ENCODE measurements at regions not wholly inside any gene's neighbourhood (a gene's known extent, or its start where the extent isn't known, plus 50 kb on each side); places are given as distances from the start of the nearest gene placed in this dataset.

GRCh38 chr12:28958553-28959195 is 190.4 kb upstream of the FAR2 start:
- ChIA-PET CTCF (no interaction called here), POLR2A (no interaction called here)
- no peak for TF ChIP-seq ZNF155 (tag by site-specific recombination; IDR thresholded peaks at IDR 0.05)
- TF ChIP-seq PRDM4 (tag by site-specific recombination; IDR thresholded peaks at IDR 0.05), result no peak
- no peak for TF ChIP-seq ZBTB7A (tag by site-specific recombination; IDR thresholded peaks at IDR 0.05; ENCODE audit: low read depth)
- TF ChIP-seq ZBTB11 (tag by site-specific recombination; conservative IDR thresholded peaks at IDR 0.05; ENCODE audit: low read depth), result no peak
- no peak for TF ChIP-seq ZNF391 (tag by site-specific recombination; IDR thresholded peaks at IDR 0.05; ENCODE audit: borderline replicate concordance, low read depth)
- no peak for TF ChIP-seq ZNF830 (tag by site-specific recombination; IDR thresholded peaks at IDR 0.05; ENCODE audit: low read depth)
- no peaks in the 10 kb centered on the region for H3K36me3 ChIP-seq (ENCODE audit: control insufficient read depth in 2 of 2, insufficient read depth in 1 of 2, low read length in 2 of 2)
- H3K4me1 ChIP-seq (ENCODE audit: control insufficient read depth, insufficient read depth, low read length), result no peaks in the 10 kb centered on the region
- no peak overlapping the region for H3K4me3 ChIP-seq (ENCODE audit: low read depth, low read length)
- no peak overlapping the region for H3K27ac ChIP-seq (ENCODE audit: extremely low read depth, low read depth, low read length)
- no peaks in the 10 kb centered on the region for H3K9me3 ChIP-seq (ENCODE audit: control insufficient read depth, insufficient read depth, low read depth, low read length)

- TF ChIP-seq ZSCAN30 (tag by site-specific recombination; IDR thresholded peaks at IDR 0.05), result no peak
- TF ChIP-seq PBX3 (CRISPR knock-in tag; IDR thresholded peaks at IDR 0.05), result no peak
- TF ChIP-seq ZNF596 (tag by site-specific recombination; IDR thresholded peaks at IDR 0.05), result no peak
- ChIA-PET POLR2A (no interaction called here), CTCF (interaction anchor here (1.5 kb wide), 1 partner anchor 996 kb away, joined by 3 read pairs; no protein-coding TSS in a partner anchor)
- H3K4me1 ChIP-seq (ENCODE audit: control insufficient read depth, insufficient read depth, low read length), result no peaks in the 10 kb centered on the region
- no peak overlapping the region for H3K4me3 ChIP-seq (ENCODE audit: low read depth, low read length)
- H3K36me3 ChIP-seq (ENCODE audit: control insufficient read depth in 2 of 2, insufficient read depth in 1 of 2, low read length in 2 of 2), result no peaks in the 10 kb centered on the region
- H3K27ac ChIP-seq (ENCODE audit: extremely low read depth, low read depth, low read length), result no peak overlapping the region
- H3K9me3 ChIP-seq (ENCODE audit: control insufficient read depth, insufficient read depth, low read depth, low read length), result no peaks in the 10 kb centered on the region
Observed at GRCh38 chr12:28961948-28962384, 187.1 kb upstream of the FAR2 start.

GRCh38 chr12:28963554-28963953 is 185.5 kb upstream of the FAR2 start:
- Histone ChIP-seq H3K36me3 (ENCODE audit: control insufficient read depth in 2 of 2, insufficient read depth in 1 of 2, low read length in 2 of 2) (no peaks in the 10 kb centered on the region), H3K27ac (ENCODE audit: extremely low read depth, low read depth, low read length) (no peak overlapping the region), H3K4me3 (ENCODE audit: low read depth, low read length) (no peak overlapping the region), H3K9me3 (ENCODE audit: control insufficient read depth, insufficient read depth, low read depth, low read length) (no peaks in the 10 kb centered on the region), H3K4me1 (ENCODE audit: control insufficient read depth, insufficient read depth, low read length) (no peaks in the 10 kb centered on the region)
- ChIA-PET POLR2A (no interaction called here), CTCF (interaction anchor here (0.7 to 1.5 kb wide), 7 partner anchors 32 to 998 kb away, joined by 3 to 4 read pairs (median 3); no protein-coding TSS in a partner anchor)
- no peak for TF ChIP-seq ZNF704 (tag by site-specific recombination; IDR thresholded peaks at IDR 0.05)
- peak; percentile 35; the same call in 1 of the 2 replicates for TF ChIP-seq ZNF654 (tag by site-specific recombination; IDR thresholded peaks at IDR 0.05; ENCODE audit: low read depth)

Data from HEK293 (cell line).